NCI-H2196 (cell line): ENCODE measurements at regions not wholly inside any gene's neighbourhood (a gene's known extent, or its start where the extent isn't known, plus 50 kb on each side); places are given as distances from the start of the nearest gene placed in this dataset.
"Not testable (repeated sequence)": the region's sequence is repeated elsewhere in the genome, so short reads cannot be mapped to it uniquely, and the experiment has no call there.

Source experiments
- DNase-seq: peaks from one replicate; lab custom pipeline; 2025; ENCODE audit not compliant: unreplicated experiment; lab: John Stamatoyannopoulos, UW

DNA sequence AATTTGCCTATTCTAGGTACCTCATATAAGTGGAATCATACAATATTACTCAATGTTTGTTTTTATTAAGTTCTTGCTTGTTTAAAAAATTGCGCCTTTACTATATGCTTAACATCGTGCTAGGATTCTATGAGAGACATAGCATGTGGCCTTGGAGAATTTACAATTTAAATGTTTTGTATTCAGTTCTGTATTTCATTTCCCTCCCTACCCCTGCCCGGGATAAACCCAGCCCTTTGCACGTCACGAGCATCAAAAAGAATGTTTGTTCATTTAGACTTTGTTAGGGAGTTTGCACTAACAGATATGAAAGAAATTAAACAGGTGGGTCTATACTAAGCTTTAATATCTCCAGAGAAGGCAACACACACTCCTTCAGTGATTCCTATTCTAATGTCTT lies 75.7 kb downstream of the C18orf54 start:
- DNase-seq, result no peak

- no peak for DNase-seq
Observed at GRCh38 chr18:54433857-54434256, 76.2 kb downstream of the C18orf54 start.

DNA sequence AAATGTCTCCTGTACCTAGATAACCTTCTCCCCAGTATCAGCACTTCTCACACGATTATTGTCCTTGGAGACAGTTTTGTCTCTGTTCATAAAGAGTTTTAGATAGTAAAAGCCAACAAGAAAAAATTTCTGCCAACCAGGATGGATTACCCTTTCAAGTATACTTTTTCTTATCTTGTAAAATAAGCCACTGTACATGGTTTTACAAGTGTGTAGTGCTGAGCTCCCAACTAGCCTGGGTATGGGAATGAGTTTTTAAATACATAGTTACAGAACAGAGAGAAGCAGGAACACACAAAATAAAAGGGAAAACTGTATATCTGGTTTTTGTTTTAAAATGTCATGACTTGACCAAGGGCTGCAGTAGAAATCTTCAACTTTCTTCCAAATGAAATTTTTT lies 76.7 kb downstream of the C18orf54 start:
- no peak for DNase-seq

- DNase-seq, result no peak
Observed at GRCh38 chr18:54436501-54436900, 78.8 kb downstream of the C18orf54 start.

- DNase-seq, result no peak
Observed at GRCh38 chr18:54440292-54440691, 82.6 kb downstream of the C18orf54 start.

DNA sequence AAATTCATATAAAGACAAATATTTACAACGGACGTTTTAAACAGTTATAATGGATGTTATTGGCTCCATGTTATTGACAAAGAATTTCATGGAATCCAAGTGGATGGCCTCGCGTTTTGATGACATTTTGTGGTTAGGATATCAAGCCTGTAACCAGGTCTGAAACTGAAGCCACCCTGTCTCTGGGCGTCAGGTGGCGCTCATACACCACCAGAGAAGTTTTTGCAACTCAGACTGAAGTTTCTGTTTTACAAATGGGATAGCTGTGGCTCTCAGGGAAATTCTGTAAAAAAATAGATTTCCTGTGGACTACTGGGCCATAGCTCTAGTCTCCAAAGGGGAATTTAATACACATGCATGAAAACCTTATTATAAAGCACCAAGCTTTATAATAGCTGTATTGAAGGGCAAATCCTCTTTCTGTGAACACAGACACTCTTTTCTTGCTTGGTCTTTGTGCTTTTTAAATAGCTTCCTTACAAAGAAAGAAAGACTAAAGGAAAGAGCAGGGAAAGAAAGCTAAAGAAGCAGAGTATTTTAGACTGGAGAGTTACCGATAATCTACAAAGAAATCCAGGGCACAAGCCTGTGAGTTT lies 86.7 kb downstream of the C18orf54 start:
- DNase-seq, result peak; percentile 15

- no peak for DNase-seq
Observed at GRCh38 chr18:54453996-54454395, 96.3 kb downstream of the C18orf54 start.

DNA sequence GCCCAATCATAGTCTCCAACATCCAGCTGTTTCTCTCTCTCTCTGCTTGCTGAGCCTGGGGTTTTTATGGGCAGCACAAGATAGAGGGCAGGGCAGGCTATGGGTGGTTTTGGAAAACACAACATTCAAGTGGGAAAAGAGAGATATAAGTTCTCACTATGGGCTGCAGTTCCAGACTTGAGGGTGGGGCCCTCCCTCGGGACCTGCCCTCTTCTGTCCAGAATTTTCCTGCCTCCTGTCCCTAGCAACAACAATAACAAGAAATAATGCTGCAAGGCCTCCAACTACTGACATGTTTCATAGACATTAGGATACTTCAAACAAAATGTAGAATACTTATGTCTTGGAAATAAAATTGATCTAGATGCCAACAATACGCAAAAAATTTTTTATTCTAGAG lies 107.8 kb downstream of the C18orf54 start:
- no peak for DNase-seq

GRCh38 chr18:54466248-54467005 lies 108.7 kb downstream of the C18orf54 start:
- no peak for DNase-seq

DNA sequence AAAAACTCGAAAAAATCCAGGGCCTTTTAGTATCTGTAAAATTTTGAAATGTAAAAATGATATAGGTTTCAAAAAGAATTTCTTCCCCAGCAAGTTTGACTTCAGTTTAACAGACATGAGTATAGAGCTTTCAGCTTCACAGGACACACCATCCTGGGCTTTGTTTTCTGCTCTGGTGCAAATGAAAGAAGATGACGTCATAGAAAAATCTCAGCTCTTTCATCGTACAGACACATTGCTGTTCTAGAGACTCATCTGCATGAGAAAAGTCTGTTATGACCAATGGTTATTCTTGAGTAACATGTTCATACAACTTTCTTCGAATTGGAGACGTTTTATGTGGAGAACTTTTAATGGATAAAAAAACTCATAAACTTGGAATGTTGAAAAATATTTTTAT lies 111.7 kb upstream of the DYNAP start:
- DNase-seq, result no peak

- DNase-seq, result no peak
Observed at GRCh38 chr18:54480616-54481015, 110.4 kb upstream of the DYNAP start.

DNA sequence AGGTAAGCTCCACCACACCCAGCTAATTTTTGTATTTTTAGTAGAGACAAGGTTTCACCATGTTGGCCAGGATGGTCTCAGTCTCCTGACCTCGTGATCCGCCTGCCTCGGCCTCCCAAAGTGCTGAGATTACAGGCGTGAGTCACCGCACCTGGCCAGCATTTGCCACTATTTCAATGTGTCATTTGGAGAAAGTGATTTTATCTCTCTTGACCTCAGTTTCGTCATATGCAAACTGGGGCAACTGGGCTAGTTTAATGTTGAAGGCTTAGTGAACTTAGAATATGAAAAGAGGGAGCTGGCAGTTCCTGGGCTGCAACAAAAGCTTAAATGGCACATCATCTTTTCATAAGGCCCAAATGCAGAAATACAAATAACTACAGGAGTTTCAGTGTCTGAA lies 88.6 kb upstream of the DYNAP start:
- DNase-seq, result not testable (repeated sequence)

- DNase-seq, result no peak
Observed at GRCh38 chr18:54503131-54503894, 87.7 kb upstream of the DYNAP start.

GRCh38 chr18:54506516-54507261 lies 84.4 kb upstream of the DYNAP start:
- no peak for DNase-seq

DNA sequence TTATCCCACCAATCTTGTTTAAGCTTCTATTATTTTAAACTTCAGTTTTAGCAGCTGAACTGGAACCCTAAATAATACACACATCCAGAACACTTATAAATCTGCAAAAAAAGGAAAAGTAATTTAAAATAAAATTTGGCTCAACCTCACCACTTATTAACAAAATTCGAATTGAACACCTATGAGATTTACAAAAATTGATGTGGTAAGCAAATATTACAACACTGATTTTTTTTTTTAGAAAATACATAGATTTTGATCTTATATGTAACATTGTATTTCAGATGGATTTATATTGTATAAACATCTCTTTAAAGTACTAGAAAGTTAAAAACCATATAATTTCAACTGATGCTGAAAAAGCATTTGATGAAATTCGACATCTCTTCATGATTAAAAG lies 81.3 kb upstream of the DYNAP start:
- DNase-seq, result no peak

- DNase-seq, result no peak
Observed at GRCh38 chr18:54515149-54515548, 75.9 kb upstream of the DYNAP start.

GRCh38 chr18:54517521-54517920 lies 73.5 kb upstream of the DYNAP start:
- DNase-seq, result no peak

- no peak for DNase-seq
Observed at GRCh38 chr18:54521846-54522245, 69.2 kb upstream of the DYNAP start.

- no peak for DNase-seq
Observed at GRCh38 chr18:54528942-54529376, 62.1 kb upstream of the DYNAP start.

- DNase-seq, result no peak
Observed at GRCh38 chr18:54529444-54529843, 61.6 kb upstream of the DYNAP start.

DNA sequence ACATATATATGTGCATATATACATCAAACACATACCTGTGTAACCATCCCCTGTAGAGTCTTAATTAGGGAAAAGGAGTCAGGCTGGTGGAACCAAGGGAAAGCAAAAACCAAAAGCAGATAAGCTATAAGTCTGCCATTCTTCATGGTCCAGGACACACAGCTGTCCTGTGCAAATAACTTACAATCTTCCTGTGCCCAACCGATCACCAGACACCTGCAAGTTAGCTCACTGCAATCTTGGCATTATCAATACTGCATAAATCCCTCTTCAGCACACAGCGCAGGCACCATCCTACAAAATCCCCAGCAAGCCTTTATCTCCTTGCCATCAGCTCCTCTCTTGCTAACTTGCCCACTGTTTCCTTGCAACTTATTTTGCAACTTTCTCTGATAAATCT lies 60.8 kb upstream of the DYNAP start:
- no peak for DNase-seq
